ENCODE measurements at regions not wholly inside any gene's neighbourhood (a gene's known extent, or its start where the extent isn't known, plus 50 kb on each side); places are given as distances from the start of the nearest gene placed in this dataset.

DNA sequence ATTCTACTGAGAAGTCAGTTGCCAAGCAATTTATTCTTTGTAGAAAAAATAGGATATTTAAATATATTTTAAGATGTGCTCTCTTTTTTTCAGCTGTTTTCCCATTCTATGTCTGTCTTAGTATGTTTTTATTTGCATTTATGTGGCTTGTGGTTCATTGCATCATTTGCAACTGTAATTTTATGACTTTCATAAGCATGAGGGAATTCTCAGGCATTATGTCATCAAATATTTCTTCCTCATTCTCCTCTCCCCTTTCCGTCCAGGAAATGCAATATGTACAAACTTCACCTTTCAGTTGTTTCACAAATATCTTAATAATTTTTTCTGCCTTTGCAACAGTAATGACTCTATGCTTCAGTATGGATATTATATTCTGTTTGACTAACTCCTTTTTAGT is 560.2 kb upstream of the LRATD1 start:
- TF ChIP-seq, protein P1, sequence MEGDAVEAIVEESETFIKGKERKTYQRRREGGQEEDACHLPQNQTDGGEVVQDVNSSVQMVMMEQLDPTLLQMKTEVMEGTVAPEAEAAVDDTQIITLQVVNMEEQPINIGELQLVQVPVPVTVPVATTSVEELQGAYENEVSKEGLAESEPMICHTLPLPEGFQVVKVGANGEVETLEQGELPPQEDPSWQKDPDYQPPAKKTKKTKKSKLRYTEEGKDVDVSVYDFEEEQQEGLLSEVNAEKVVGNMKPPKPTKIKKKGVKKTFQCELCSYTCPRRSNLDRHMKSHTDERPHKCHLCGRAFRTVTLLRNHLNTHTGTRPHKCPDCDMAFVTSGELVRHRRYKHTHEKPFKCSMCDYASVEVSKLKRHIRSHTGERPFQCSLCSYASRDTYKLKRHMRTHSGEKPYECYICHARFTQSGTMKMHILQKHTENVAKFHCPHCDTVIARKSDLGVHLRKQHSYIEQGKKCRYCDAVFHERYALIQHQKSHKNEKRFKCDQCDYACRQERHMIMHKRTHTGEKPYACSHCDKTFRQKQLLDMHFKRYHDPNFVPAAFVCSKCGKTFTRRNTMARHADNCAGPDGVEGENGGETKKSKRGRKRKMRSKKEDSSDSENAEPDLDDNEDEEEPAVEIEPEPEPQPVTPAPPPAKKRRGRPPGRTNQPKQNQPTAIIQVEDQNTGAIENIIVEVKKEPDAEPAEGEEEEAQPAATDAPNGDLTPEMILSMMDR (IDR thresholded peaks at IDR 0.05): no peak
- ChIA-PET CTCF (no interaction called here), POLR2A (no interaction called here)
- intact Hi-C loops (cut with micrococcal nuclease): no loop called here
- Mint-ChIP-seq H3K4me1 (ENCODE audit: low read depth) (no peaks in the 10 kb centered on the region), H3K4me3 (no peak overlapping the region), H3K27ac (no peak overlapping the region), H3K27me3 (no peaks in the 10 kb centered on the region), H3K9me3 (peaks cover 3% of the 10 kb centered on the region), H3K36me3 (ENCODE audit: low read depth) (no peaks in the 10 kb centered on the region)
- DNase-seq: no peak
- no peak for ATAC-seq

DNA sequence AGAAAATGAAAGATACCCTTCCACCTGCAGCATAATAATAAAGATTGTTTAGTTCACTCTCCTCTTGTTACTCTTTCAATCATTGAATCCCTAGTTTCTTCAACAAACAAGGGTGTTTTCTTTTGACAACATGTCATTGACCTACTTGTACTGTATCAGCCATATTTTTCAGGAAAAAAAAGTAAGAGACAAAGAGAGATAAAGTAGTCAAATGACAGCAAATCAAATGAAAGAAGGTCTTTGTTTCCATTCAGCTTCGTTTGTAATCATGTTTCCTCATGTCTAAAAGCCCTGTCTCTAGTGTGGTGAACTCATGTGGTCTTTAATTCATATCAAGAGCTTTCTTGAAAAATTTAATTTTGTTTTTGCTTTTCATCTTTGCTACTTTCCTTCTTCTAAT is 557.8 kb upstream of the LRATD1 start:
- Mint-ChIP-seq H3K36me3 (ENCODE audit: low read depth) (no peaks in the 10 kb centered on the region), H3K9me3 (peaks cover 3% of the 10 kb centered on the region), H3K27ac (no peak overlapping the region), H3K27me3 (no peaks in the 10 kb centered on the region), H3K4me3 (no peak overlapping the region), H3K4me1 (ENCODE audit: low read depth) (no peaks in the 10 kb centered on the region)
- intact Hi-C loops (cut with micrococcal nuclease): no loop called here
- ATAC-seq (no peak), DNase-seq (no peak)
- CTCF ChIA-PET: no interaction called here
- POLR2A ChIA-PET: no interaction called here
- TF ChIP-seq, protein P1 (IDR thresholded peaks at IDR 0.05): no peak

DNA sequence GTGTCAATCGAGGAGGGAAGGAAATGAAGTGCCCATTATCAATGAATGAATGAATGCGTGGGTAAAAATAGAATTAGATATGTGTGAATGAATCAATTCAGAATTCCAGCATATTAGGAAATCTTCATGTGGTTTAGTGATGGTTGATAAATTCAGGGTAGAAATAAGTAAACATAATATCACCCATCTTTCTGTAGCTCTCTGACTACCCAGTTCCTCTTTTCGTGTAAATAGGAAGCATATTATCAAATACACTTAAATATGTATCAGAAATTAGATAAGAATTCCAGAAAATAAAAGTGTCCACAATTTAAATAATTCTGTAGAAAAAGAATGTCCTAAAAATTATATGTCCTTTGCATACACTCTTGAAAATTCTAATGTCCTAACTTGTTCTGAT is 552.9 kb upstream of the LRATD1 start:
- Mint-ChIP-seq H3K36me3 (ENCODE audit: low read depth) (no peaks in the 10 kb centered on the region), H3K27ac (no peak overlapping the region), H3K9me3 (peaks cover 7% of the 10 kb centered on the region), H3K4me1 (ENCODE audit: low read depth) (no peaks in the 10 kb centered on the region), H3K4me3 (no peak overlapping the region), H3K27me3 (no peaks in the 10 kb centered on the region)
- TF ChIP-seq, protein P1 (IDR thresholded peaks at IDR 0.05): no peak
- CTCF ChIA-PET: no interaction called here
- POLR2A ChIA-PET: no interaction called here
- no peak for DNase-seq
- no peak for ATAC-seq
- intact Hi-C loops (cut with micrococcal nuclease): no loop called here

- intact Hi-C loops (cut with micrococcal nuclease): no loop called here
- Mint-ChIP-seq H3K36me3 (ENCODE audit: low read depth) (no peaks in the 10 kb centered on the region), H3K27ac (no peak overlapping the region), H3K9me3 (peaks cover 14% of the 10 kb centered on the region), H3K4me3 (no peak overlapping the region), H3K27me3 (no peaks in the 10 kb centered on the region), H3K4me1 (ENCODE audit: low read depth) (no peaks in the 10 kb centered on the region)
- no peak for ATAC-seq
- ChIA-PET POLR2A (no interaction called here), CTCF (no interaction called here)
- DNase-seq: no peak
- TF ChIP-seq, protein P1 (IDR thresholded peaks at IDR 0.05): no peak
Measured at GRCh38 chr2:14081521-14081920, 551.0 kb upstream of the LRATD1 start.

GRCh38 chr2:14082640-14083039 is 549.9 kb upstream of the LRATD1 start:
- ATAC-seq (no peak), DNase-seq (no peak)
- H3K9me3 Mint-ChIP-seq: peaks cover 14% of the 10 kb centered on the region
- POLR2A ChIA-PET: no interaction called here
- no peaks in the 10 kb centered on the region for H3K27me3 Mint-ChIP-seq
- no peaks in the 10 kb centered on the region for H3K36me3 Mint-ChIP-seq (ENCODE audit: low read depth)
- H3K4me1 Mint-ChIP-seq (ENCODE audit: low read depth): no peaks in the 10 kb centered on the region
- TF ChIP-seq, protein P1 (IDR thresholded peaks at IDR 0.05): no peak
- CTCF ChIA-PET: no interaction called here
- H3K4me3 Mint-ChIP-seq: no peak overlapping the region
- no peak overlapping the region for H3K27ac Mint-ChIP-seq
- intact Hi-C loops (cut with micrococcal nuclease): no loop called here

Measured in activated CD8-positive, alpha-beta T cell treated with anti-CD3 and anti-CD28 coated beads for 36 hours (primary cell).